ENCODE measurements at regions not wholly inside any gene's neighbourhood (a gene's known extent, or its start where the extent isn't known, plus 50 kb on each side); places are given as distances from the start of the nearest gene placed in this dataset.
"Not testable (repeated sequence)": the region's sequence is repeated elsewhere in the genome, so short reads cannot be mapped to it uniquely, and the experiment has no call there.

- Mint-ChIP-seq H3K9me3 (ENCODE audit: low read depth) (no peaks in the 10 kb centered on the region), H3K4me3 (ENCODE audit: low read depth) (no peak overlapping the region), H3K36me3 (ENCODE audit: insufficient read depth) (no peaks in the 10 kb centered on the region), H3K4me1 (ENCODE audit: low read depth) (peaks cover 3% of the 10 kb centered on the region), H3K27ac (no peak overlapping the region), H3K27me3 (no peaks in the 10 kb centered on the region)
- TF ChIP-seq, protein P1, sequence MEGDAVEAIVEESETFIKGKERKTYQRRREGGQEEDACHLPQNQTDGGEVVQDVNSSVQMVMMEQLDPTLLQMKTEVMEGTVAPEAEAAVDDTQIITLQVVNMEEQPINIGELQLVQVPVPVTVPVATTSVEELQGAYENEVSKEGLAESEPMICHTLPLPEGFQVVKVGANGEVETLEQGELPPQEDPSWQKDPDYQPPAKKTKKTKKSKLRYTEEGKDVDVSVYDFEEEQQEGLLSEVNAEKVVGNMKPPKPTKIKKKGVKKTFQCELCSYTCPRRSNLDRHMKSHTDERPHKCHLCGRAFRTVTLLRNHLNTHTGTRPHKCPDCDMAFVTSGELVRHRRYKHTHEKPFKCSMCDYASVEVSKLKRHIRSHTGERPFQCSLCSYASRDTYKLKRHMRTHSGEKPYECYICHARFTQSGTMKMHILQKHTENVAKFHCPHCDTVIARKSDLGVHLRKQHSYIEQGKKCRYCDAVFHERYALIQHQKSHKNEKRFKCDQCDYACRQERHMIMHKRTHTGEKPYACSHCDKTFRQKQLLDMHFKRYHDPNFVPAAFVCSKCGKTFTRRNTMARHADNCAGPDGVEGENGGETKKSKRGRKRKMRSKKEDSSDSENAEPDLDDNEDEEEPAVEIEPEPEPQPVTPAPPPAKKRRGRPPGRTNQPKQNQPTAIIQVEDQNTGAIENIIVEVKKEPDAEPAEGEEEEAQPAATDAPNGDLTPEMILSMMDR (IDR thresholded peaks at IDR 0.05; ENCODE audit: unreplicated experiment) = no peak
- no peak for DNase-seq (ENCODE audit: low spot score, unreplicated experiment)
These were observed 77.6 kb upstream of the TRAM1L1 start for GRCh38 chr4:117162976-117163375.

DNA sequence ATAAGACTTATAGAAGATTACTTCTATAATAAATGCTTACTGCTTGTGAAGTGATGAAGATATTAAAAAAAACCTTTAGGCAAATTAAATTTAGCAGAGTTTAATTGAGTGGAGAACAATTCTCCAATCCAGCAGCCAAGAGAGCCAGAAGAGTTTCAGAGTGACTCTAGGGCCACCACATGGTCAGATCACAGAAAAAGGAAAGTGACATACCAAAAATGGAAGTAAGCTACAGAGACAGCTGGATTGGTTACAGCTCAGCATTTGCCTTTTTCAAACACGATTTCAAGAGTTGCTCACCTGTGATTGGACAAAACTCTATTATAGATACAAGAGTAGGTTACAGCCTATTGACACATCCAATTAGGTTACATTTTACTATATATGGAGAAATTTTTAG is 79.0 kb upstream of the TRAM1L1 start:
- Mint-ChIP-seq H3K27me3 (no peaks in the 10 kb centered on the region), H3K9me3 (ENCODE audit: low read depth) (no peaks in the 10 kb centered on the region), H3K27ac (no peak overlapping the region), H3K4me3 (ENCODE audit: low read depth) (no peak overlapping the region), H3K36me3 (ENCODE audit: insufficient read depth) (no peaks in the 10 kb centered on the region), H3K4me1 (ENCODE audit: low read depth) (peaks cover 3% of the 10 kb centered on the region)
- TF ChIP-seq, protein P1 (IDR thresholded peaks at IDR 0.05; ENCODE audit: unreplicated experiment) = no peak
- no peak for DNase-seq (ENCODE audit: low spot score, unreplicated experiment)

DNA sequence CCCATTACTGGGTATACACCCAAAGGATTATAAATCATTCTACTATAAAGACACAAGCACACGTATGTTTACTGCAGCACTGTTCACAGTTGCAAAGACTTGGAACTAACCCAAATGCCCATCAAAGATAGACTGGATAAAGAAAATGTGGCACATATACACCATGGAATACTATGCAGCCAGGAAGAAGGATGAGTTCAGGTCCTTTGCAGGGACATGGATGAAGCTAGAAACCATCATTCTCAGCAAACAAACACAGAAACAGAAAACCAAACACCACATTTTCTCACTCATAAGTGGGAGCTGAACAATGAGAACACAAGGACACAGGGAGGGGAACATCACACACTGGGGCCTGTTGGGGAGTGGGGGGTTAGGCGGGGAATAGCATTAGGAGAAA is 90.0 kb upstream of the TRAM1L1 start:
- H3K4me1 Mint-ChIP-seq (ENCODE audit: low read depth); H3K9me3 Mint-ChIP-seq (ENCODE audit: low read depth); H3K4me3 Mint-ChIP-seq (ENCODE audit: low read depth); H3K27ac Mint-ChIP-seq; DNase-seq (ENCODE audit: low spot score, unreplicated experiment); H3K27me3 Mint-ChIP-seq; H3K36me3 Mint-ChIP-seq (ENCODE audit: insufficient read depth): not testable (repeated sequence)

GRCh38 chr4:117203231-117203630 is 117.9 kb upstream of the TRAM1L1 start:
- no peaks in the 10 kb centered on the region for H3K4me1 Mint-ChIP-seq (ENCODE audit: low read depth)
- TF ChIP-seq, protein P1 (IDR thresholded peaks at IDR 0.05; ENCODE audit: unreplicated experiment) = no peak
- H3K36me3 Mint-ChIP-seq (ENCODE audit: insufficient read depth) = no peaks in the 10 kb centered on the region
- no peak overlapping the region for H3K4me3 Mint-ChIP-seq (ENCODE audit: low read depth)
- H3K27ac Mint-ChIP-seq = no peak overlapping the region
- no peaks in the 10 kb centered on the region for H3K27me3 Mint-ChIP-seq
- no peaks in the 10 kb centered on the region for H3K9me3 Mint-ChIP-seq (ENCODE audit: low read depth)
- no peak for DNase-seq (ENCODE audit: low spot score, unreplicated experiment)

GRCh38 chr4:117210551-117210950 is 125.2 kb upstream of the TRAM1L1 start:
- no peak for DNase-seq (ENCODE audit: low spot score, unreplicated experiment)
- Mint-ChIP-seq H3K9me3 (ENCODE audit: low read depth) (no peaks in the 10 kb centered on the region), H3K4me3 (ENCODE audit: low read depth) (no peak overlapping the region), H3K4me1 (ENCODE audit: low read depth) (no peaks in the 10 kb centered on the region), H3K27ac (no peak overlapping the region), H3K36me3 (ENCODE audit: insufficient read depth) (no peaks in the 10 kb centered on the region), H3K27me3 (no peaks in the 10 kb centered on the region)
- TF ChIP-seq, protein P1 (IDR thresholded peaks at IDR 0.05; ENCODE audit: unreplicated experiment) = no peak

- TF ChIP-seq, protein P1 (IDR thresholded peaks at IDR 0.05; ENCODE audit: unreplicated experiment) = no peak
- Mint-ChIP-seq H3K27me3 (no peaks in the 10 kb centered on the region), H3K4me3 (ENCODE audit: low read depth) (no peak overlapping the region), H3K9me3 (ENCODE audit: low read depth) (no peaks in the 10 kb centered on the region), H3K36me3 (ENCODE audit: insufficient read depth) (no peaks in the 10 kb centered on the region), H3K4me1 (ENCODE audit: low read depth) (no peaks in the 10 kb centered on the region), H3K27ac (no peak overlapping the region)
- no peak for DNase-seq (ENCODE audit: low spot score, unreplicated experiment)
These were observed 138.9 kb upstream of the TRAM1L1 start for GRCh38 chr4:117224256-117224655.
